GM20431 (cell line): ENCODE measurements at regions not wholly inside any gene's neighbourhood (a gene's known extent, or its start where the extent isn't known, plus 50 kb on each side); places are given as distances from the start of the nearest gene placed in this dataset.

Experiments
- in situ Hi-C: fragments of 300-500 bp; cut with MseI, MboI; formaldehyde crosslinking; loops from one replicate; pipeline ENCODE4 v1.15.0; 2020; ENCODE audit warnings: low sequenced_read_pairs; ENCODE audit not compliant: unreplicated experiment

DNA sequence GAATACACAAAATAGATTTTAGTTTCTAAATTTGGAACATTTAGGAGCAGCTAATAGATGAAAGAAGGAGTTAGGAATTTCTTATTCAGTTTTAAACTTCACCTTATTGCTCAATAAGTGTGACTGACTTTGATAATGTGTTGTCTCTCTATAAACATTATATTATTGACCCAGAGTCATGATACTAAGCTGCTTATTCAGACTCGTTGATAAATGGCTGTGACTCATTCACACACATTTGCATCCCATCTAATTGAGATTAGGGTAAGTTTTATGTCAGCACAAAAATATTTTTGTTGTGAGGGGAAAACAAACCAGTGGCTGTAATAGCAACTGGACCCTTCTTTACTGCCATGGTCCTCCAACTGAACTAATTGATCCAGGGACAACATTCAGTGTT lies 137.6 kb downstream of the GOLIM4 start:
- in situ Hi-C loops = no loop called here

DNA sequence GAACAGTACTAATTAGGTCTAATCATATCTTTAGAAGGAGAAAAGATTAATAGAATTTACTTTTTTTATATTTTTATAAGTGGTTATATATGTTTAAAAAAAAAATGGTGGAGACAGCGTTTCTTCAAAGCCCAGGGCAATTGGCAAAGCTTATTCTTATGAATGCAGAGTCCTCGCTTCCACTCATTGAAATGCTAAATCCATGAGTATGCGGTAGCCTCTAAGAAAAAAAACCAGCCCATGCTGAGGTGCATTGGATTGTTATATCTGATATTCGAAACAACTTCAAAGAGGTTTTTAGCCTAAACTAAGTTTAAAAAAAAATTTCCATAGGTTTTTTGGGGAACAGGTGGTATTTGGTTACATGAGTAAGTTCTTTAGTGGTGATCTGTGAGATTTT lies 142.8 kb downstream of the GOLIM4 start:
- in situ Hi-C loops = no loop called here

DNA sequence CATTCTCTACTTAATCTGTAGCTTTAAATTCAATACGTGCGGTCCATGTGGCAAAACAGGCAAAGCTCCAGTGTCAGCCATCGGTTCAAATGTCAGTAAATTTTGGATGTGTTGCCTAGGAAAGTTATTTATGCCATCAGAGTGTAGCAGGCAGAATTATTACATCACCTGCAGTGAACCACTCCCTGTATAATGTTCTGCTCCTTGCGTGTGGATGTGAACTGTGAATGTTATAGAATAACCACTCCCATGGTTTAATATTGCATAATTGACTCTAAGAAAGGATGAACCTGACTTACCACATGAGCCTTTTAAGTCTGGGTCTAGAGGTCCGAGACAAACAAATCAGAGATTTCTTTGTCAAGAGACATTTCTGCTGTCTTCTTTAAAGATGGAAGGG lies 145.5 kb downstream of the GOLIM4 start:
- in situ Hi-C loops = no loop called here

DNA sequence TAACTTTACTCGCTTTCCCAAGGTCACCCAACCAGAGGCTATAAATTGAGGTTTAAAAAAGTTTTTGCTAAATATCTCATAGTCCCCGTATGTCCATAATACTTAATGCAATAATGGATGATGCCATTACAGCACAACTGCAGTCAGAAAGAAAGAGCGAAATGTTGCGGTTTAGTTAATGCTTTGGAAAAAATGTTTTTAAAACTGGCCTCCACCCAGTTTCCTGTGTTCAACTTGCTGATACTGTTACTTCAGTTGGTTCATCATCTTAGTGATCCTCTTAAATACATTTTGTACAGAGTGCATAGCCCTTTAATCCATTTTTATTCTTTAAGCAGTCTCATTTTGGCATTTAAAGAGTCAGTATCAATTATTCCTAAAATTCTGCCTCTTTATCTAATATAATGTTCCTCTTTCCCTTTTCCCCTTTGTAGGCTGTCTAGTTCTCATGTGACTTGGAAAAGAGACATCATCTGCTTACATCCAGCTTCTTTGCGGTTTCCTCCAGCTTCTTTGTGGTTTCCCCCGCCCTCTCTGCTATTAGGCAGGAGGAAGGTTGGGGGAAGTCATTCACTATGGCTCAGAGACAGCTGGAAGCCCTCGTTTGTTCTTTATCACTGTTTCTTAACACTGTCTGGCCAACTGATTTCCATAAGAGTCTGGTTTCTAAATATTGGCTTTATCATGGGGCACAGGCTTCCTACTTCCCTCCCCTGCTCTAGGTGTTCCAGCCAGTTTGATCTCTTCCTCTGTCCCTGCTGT lies 154.3 kb downstream of the GOLIM4 start:
- in situ Hi-C loops = no loop called here

DNA sequence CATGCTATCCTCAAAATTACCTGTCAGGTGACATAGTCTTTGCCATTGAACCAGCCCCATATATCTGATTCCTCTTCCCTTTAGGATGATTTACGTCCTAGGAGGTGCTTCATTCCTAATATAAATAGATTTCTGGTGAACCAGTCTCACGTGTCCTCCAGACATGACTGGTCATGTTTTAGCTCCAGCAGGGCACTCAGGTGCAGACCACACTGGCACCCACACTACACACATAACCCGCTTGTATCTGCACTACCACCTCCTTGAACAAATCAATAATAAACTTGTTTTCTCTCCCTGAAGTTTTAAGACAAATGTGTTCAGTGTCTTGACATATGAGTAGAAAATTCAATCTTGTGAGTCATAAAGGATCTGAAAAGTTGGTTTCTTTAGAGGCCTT lies 155.5 kb downstream of the GOLIM4 start:
- in situ Hi-C loops = no loop called here

DNA sequence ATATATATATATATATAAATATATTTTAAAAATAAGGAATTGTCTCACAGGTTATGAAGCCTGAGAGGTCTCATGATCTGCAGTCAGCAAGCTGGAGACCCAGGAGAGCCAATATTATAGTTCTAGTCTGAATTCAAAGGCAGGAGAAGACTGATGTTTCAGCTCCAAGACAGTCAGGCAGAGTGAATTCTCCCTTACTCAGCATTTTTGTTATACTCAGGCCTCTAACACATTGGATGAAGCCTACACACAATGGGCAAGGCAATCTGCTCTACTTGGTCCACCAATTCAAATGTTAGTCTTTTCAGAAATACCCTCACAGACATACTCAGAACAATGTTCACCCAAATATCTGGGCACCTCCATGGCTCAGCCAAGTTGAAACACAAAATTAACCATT lies 157.2 kb downstream of the GOLIM4 start:
- in situ Hi-C loops = no loop called here

DNA sequence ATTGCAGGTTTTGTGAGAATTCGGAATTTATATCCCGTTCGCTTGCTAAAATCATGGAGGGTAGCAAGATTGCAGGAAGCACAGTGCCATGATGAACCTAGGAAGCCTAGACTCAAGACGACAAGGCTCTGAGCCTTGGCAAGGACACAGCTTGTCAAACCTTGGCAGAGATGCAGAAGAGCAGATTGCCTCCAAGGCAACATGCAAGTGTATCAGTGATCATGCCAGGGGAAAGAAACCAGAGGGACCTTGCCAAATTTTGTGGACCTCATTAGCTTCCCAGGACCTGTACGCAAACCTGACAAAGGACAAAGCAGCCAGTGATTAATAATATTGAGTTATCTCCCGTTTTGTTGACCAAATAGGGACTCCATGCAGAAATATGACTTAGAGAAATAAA lies 159.7 kb downstream of the GOLIM4 start:
- in situ Hi-C loops = no loop called here

DNA sequence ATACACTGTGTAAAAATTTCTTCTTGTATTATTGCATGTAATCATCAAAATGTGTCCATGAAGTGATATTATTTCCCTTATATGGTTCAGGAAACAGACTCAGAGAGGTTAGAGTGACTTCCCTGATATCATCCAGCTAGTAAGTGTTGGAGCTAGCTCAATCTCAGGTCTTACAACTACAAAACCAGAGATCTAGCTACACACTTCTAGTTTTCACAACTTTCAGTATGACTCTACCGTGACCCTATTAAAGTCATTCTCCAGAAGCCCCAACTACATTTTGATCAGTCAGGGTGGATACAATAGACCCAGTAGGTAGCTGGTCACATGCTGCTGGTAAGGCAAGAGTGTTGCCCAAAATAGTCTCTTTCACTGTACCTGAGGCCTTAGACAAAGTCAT lies 165.3 kb downstream of the GOLIM4 start:
- in situ Hi-C loops = no loop called here

DNA sequence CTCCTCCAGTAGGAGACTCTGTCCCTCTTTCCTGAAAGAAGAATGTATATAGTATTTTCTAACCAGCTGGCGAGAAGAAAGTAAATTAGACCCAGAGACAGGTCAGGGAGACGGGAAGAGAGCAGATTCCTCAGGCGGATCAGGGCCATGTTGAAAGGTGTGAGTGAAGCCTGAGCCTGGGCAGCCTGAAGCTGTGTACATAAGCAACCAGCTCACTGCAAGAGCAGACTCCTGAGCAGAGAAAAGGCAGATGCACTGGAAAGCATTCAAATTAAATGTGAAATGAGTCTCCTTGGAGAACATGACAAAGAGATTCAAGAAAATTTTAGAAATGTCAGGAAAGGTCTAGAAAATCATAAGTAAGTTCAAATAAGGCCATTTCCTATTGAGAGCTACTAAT lies 165.8 kb downstream of the GOLIM4 start:
- in situ Hi-C loops = no loop called here

DNA sequence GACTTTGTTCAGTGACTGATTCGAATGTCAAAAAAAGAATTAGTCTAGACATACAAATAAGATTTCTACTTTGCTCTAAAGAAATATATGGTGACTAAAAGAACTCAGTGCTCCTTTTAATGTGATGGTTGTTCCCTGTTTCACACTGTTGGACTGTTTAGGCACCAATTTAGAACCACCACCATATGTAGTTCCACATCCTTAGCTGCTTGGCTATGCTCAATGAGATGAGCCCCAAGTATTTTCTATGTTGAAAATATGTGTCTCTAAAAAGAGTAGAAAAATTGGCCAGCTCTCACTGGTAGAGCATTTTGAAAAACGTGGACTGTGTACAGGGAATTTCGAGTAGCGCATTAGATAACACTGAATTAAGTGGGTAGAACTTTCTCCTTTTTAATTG lies 167.3 kb downstream of the GOLIM4 start:
- in situ Hi-C loops = no loop called here

DNA sequence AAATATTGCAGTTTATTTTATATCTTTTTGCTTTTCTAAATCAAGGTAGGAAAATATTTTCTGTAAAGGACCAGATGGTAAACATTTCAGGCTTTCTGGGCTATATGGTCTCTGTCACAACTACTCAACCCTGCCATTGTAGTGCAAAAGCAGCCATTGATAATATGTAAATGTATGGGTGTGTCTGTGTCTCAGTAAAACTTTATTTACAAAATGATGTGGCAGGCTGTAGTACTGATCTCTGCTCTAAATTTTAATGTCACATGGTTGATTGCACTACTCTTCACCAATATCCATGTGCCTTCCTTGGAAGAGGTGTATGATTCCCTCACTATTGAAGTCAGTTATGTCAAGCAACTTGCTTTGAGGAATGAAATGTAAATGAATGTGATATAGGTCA lies 175.0 kb downstream of the GOLIM4 start:
- in situ Hi-C loops = no loop called here

DNA sequence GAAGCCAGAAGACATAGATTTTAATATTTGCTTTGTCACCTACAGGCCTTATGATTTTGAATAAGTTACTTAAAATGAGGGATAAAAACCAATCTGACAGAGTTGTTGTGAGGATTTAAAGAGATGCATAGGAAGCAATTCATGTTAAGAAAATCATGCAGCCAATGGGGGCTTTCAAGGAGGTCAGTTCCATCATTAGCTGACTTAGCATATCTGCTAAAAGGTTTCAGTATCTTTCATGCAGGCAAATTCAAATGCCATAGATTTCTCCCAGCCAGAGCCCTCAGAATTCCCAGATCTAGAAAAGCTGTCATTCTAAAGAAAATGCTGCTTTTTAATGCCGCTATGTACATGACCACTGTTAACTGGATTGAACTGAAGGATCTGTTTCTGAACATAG lies 176.1 kb downstream of the GOLIM4 start:
- in situ Hi-C loops = no loop called here

DNA sequence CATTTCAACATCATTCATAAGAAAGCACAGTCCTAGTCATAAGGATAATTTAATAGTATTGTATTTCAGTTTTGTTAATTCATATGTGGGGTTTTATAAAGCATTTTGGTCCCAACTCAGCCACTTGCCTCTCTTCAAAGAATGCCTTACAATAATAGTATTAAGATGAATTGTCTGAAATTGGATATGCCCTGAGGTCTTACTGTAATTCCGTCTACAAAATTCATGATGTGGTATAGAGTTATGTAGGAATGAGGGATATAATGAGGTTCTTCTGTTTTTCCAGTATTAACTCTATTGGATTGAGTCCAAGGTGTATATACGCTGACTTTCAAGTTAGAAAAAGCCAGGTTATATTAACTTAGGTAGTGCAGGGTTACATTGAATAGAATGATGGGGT lies 177.0 kb downstream of the GOLIM4 start:
- in situ Hi-C loops = no loop called here

DNA sequence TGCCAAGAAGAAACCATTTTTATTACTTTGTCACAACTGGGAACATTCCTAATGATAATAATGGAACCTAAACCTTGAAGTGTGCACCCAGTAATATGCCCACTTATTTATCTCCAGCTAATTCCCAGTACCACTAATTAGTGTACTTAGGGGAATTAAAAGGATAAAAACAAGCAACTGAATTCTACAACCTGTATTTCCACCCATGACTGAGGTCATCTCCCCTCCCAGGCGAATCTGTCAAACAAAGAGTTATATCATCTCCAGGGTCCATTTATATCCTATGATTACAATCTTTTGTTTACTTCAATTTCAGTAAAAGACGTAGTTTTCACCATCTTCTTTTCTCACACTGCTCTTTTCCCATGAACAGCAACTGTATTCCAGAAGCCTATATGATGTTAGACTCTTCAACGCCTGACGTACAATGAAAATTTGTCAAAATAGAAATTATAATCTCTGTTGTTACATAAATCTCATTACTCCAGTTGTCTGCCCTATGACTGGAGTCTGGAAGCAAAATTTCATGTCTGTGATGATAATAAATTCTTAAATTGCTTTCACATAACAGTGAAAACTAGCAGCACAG lies 177.6 kb downstream of the GOLIM4 start:
- in situ Hi-C loops = no loop called here

DNA sequence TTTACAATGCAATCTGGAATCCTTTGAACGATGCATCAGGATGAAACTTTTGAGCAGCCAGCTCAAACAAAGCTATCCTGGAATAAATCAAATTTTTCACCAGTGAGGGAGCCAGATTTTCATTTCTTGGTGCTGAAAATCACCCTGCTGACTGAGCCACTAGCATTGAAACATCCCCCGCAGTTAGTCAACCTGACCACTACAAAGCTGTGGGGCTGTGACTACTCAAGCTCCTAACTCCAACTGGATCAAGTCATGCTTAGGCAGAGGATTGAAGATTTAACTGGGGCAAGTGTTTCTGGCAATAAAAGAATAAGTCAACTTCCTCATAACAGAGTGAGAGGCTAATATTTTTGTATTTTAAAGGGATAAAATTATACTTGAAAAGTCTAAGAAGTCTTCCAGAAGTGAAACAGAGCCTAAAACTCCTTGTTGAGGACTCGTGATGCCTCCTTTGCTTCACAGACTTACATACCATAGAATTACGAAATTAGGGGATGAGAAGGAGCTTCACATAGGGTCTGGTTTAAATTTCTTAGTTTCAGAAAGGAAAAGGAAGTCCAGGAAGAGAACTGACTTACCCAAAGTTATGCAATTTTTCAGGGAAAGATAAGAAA lies 177.8 kb downstream of the SERPINI1 start:
- in situ Hi-C loops = no loop called here

DNA sequence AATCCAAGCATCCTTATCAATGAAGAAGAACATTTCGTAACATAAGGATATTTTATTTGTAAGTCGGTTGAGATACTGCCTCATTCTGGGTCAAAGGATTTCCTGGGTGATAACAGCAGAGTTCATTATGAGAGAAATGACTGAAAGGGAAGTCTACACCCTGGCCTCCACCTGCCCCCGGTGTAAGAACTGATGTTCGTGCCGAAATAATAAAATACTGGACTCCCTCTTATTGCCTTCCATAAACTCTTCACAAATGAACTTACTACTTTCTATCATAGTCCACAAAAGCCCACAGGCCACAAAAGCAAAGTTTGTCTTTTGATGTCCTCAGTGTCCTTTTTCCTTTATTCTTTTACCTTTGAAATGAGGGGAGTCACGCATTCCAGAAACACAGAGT lies 174.4 kb downstream of the SERPINI1 start:
- in situ Hi-C loops = no loop called here

DNA sequence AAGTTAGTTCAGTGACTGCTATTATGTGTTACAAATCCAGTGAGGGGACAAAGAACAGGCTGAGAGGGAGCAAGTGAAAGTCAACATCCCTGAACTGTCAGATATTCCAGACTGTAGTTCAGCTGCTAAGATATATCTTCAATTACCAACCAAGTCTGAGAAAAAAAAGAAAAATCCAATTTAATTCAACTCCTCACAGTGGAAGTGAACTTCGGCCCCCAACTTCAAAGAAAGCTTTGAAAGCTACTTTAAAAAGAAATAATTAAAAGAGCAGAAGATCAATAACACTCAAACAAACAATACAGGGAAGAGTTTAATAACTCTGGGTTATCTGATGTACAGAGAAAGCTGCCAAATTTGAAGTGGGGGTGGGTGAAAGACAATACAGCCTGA lies 174.0 kb downstream of the SERPINI1 start:
- in situ Hi-C loops = no loop called here

DNA sequence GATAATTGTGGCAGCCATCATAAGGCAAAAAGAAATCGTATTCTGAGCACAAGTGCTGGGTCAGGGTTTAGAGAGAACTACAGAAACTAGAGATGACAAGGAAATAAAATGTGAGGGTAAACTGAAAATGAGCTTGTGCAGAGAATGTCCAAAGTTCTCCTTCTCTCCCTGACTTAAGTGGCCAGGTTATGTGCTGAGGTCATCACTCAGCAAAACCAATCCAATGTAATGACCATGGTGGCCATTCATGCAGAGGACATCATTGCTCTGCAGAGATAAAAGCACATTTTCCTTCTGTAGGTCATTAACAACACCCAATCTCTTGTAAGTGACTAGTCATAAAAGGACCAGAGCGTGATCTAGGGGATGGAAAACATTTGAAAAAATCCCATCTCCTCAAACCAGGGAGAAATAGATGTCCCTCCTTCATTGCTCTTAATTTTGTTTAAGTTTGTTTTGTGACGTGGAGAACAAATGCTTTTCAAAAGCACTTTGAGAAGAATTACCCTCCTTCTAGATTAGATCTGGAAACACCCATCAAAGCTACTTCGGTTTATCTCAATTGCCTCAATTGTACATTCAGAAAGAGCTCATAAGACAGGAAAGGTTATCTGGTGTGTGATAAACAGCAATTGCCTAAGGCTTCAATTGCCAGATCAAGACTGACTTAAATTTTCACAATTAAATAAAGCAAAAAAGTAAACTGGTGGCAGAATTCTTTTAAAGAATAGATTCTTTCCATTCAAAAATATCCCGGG lies 173.4 kb downstream of the SERPINI1 start:
- in situ Hi-C loops = no loop called here

DNA sequence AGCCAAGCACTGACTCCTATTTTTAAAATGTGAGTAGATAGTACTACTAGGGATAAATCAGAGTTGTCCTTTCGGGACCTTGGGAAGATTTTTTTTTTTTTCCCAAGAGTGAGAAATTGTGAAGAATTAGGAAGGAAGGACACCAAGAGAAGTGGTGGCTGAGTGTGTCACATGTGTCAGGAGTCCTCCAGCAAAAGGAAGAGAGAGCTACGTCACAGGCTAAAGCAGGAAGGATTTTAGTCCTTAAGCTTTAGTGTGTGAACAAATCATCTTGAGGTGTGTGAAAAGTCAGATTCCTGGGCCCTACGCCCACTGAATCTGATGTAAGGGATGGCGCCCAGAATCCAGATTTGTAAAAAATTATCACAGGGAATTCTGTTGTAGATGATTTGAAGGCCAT lies 172.7 kb downstream of the SERPINI1 start:
- in situ Hi-C loops = no loop called here

DNA sequence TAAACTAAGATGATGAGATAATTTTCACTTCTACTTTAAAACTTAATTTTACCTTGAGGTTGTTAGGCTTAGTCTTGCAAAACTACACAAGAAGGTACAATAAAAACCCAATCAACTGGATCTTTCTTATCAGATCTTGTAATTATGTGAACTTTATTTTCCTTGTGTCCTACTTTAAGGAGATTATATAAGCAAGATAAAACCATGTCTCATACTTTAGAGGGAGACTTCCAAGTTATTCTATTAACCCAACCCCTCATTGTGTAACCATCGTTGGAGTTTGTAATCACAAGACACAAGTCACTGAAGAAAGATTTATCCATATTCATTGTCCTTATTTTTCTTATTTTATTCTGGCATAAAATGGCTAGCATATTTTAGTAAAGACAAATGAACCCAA lies 165.6 kb downstream of the SERPINI1 start:
- in situ Hi-C loops = no loop called here

DNA sequence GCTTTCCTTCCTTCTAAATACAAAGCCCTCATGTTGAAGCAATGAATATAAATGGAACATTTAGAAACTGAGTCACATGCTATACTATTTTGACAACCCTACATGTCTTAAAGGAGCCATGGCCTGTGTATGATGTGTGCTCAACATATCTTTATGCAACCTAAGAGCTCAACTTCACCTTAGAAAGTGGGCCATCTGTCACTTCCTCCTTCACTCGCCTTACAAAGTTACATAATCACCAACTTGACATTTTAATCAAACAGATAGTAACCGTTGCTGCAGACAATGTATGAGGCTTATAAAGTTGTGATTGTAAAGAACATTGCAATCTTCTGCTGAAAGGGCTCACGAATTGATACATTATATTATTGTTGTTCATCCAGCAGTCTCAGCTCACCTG lies 163.6 kb downstream of the SERPINI1 start:
- in situ Hi-C loops = loop anchor here (25.0 kb wide), 1 partner anchor 512 kb away; the partner anchor contains the start of gene ZBBX
